K562 (cell line): ENCODE measurements at regions not wholly inside any gene's neighbourhood (a gene's known extent, or its start where the extent isn't known, plus 50 kb on each side); places are given as distances from the start of the nearest gene placed in this dataset.

ENCODE experiments used
- ATAC-seq: fragments of 200-7000 bp; cut with Tn5 transposase; 3 replicates; pipeline ENCODE4 v1.9.1; 2020; ENCODE audit warnings: moderate library complexity
- BruUV-seq: library from RNA; stranded (reverse); fragments of 400-500 nt; replicated peaks from 2 replicates; lab custom pipeline; 2021; lab: Mats Ljungman, UMichigan
- CTCF ChIA-PET: fragments of 300-600 bp; formaldehyde crosslinking; extraction: SDS; loops from one replicate; lab custom pipeline; 2021; ENCODE audit warnings: low intra/inter-chr PET ratio; lab: Yijun Ruan, JAX
- POLR2A ChIA-PET: fragments of 300-600, 350-650 bp; sonication (Branson Sonifier 250); formaldehyde crosslinking; extraction: SDS; loops from one replicate; lab custom pipeline; 2021; ENCODE audit warnings: antibody characterized with exemption, inconsistent platforms; lab: Yijun Ruan, JAX
- DNase-seq, 4 experiments: peaks; one replicate each; pipeline versions ENCODE4 v3.0.0 to v3.0.0-alpha.2; 2011 to 2018; ENCODE audit warnings: low spot score in 3 of 4, mixed read lengths in 3 of 4; ENCODE audit errors: extremely low read depth in 1 of 4
- FAIRE-seq: peaks from 2 replicates; lab custom pipeline; 2011; peaks lifted over from hg19 to GRCh38; lab: Jason Lieb, UNC
- H2AFZ ChIP-seq: 2 replicates; pipeline ENCODE4 v1.6.0; 2011; ENCODE audit warnings: low read depth, low read length, control low read depth, inconsistent platforms
- H3K27ac ChIP-seq: fragments of 200-600 bp; 3 replicates; pipeline ENCODE4 v1.8.0; 2011; ENCODE audit warnings: low read depth, mild to moderate bottlenecking, control low read depth, inconsistent platforms, low read length, moderate library complexity, mixed read lengths; ENCODE audit errors: extremely low read depth
- H3K27me3 ChIP-seq, 2 experiments: fragments of 300-600 bp in 1 of 2; 2 replicates in 1 of 2; 3 replicates in 1 of 2; pipeline versions ENCODE4 v1.6.0 to v1.8.0; 2011; ENCODE audit warnings: inconsistent platforms in 2 of 2, low read length in 2 of 2, mild to moderate bottlenecking in 1 of 2, mixed read lengths in 1 of 2, moderate library complexity in 1 of 2; ENCODE audit not compliant: control insufficient read depth in 2 of 2, insufficient read depth in 2 of 2
- H3K36me3 ChIP-seq: fragments of 300-600 bp; 3 replicates; pipeline ENCODE4 v1.8.0; 2011; ENCODE audit warnings: mild to moderate bottlenecking, low read length, inconsistent platforms; ENCODE audit not compliant: control insufficient read depth, insufficient read depth
- H3K4me1 ChIP-seq, 2 experiments: fragments of 200-600 bp in 1 of 2; replicated peaks in 1 of 2; 2 replicates in 1 of 2; 3 replicates in 1 of 2; pipeline versions ENCODE4 v1.5.1 to v1.8.0; 2011; ENCODE audit warnings: inconsistent platforms in 2 of 2, low read length in 2 of 2, mild to moderate bottlenecking in 1 of 2, mixed read lengths in 1 of 2, moderate library complexity in 1 of 2; ENCODE audit not compliant: control insufficient read depth in 2 of 2, insufficient read depth in 2 of 2
- H3K4me2 ChIP-seq: 2 replicates; pipeline ENCODE4 v1.6.1; 2011; ENCODE audit warnings: low read length, control low read depth, inconsistent platforms, mixed read lengths; ENCODE audit not compliant: insufficient read depth
- H3K4me3 ChIP-seq: fragments of 200-600 bp; sonication (generic), shearing (Covaris generic); 2 replicates; pipeline ENCODE4 v1.5.1; 2016; ENCODE audit warnings: control low read depth, inconsistent platforms
- H3K79me2 ChIP-seq: fragments of 200-600 bp; 3 replicates; pipeline ENCODE4 v1.8.0; 2011; ENCODE audit warnings: low read length, inconsistent platforms; ENCODE audit not compliant: control insufficient read depth, insufficient read depth
- H3K9ac ChIP-seq, 2 experiments: 2 replicates each; pipeline versions ENCODE4 v1.6.0 to v1.6.1; 2011; ENCODE audit warnings: low read depth in 2 of 2, low read length in 2 of 2, control low read depth in 1 of 2, inconsistent platforms in 1 of 2, mild to moderate bottlenecking in 1 of 2, mixed read lengths in 1 of 2; ENCODE audit not compliant: insufficient read depth in 1 of 2
- H3K9me1 ChIP-seq: one replicate; pipeline ENCODE4 v1.6.0; 2011; ENCODE audit warnings: inconsistent platforms, mild to moderate bottlenecking, low read length, moderate library complexity; ENCODE audit not compliant: control insufficient read depth, insufficient read depth
- H3K9me3 ChIP-seq: replicated peaks from 2 replicates; pipeline ENCODE4 v1.5.1; 2011; ENCODE audit warnings: low read depth, low read length, inconsistent platforms; ENCODE audit not compliant: control insufficient read depth, insufficient read depth
- H4K20me1 ChIP-seq: replicated peaks from 2 replicates; pipeline ENCODE4 v1.6.1; 2011; ENCODE audit warnings: low read length, inconsistent platforms, mixed read lengths; ENCODE audit not compliant: control insufficient read depth, insufficient read depth
- AFF1 ChIP-seq, 2 experiments: fragments of 450-650 bp; IDR thresholded peaks; 2 replicates each; pipeline ENCODE4 v1.6.1; 2018; ENCODE audit warnings: mild to moderate bottlenecking in 2 of 2, low read depth in 1 of 2; ENCODE audit not compliant: partially characterized antibody in 2 of 2
- ATF1 ChIP-seq, 2 experiments: fragments of 450-650 bp in 1 of 2; IDR thresholded peaks; 2 replicates each; pipeline ENCODE4 v1.6.1; 2016; ENCODE audit warnings: missing compliant biosample characterization in 1 of 2, missing genetic modification characterization in 1 of 2
- ILF3 ChIP-seq: fragments of 450-650 bp; IDR thresholded peaks from 2 replicates; pipeline ENCODE4 v1.6.1; 2018; ENCODE audit warnings: antibody characterized with exemption, mild to moderate bottlenecking, moderate library complexity, borderline replicate concordance
- KLF13 ChIP-seq: fragments of 450-650 bp; IDR thresholded peaks from 2 replicates; pipeline ENCODE4 v1.6.1; 2016; ENCODE audit warnings: missing genetic modification characterization, low read depth, mild to moderate bottlenecking, missing compliant biosample characterization, moderate library complexity, borderline replicate concordance
- KLF16 ChIP-seq: IDR thresholded peaks from 2 replicates; pipeline ENCODE4 v1.6.1; 2016; ENCODE audit warnings: antibody characterized with exemption
- L3MBTL2 ChIP-seq: fragments of 450-650 bp; IDR thresholded peaks from 2 replicates; pipeline ENCODE4 v1.6.1; 2016; ENCODE audit warnings: mild to moderate bottlenecking, moderate library complexity
- MIER1 ChIP-seq: fragments of 450-650 bp; IDR thresholded peaks from 2 replicates; pipeline ENCODE4 v1.6.1; 2016; ENCODE audit warnings: antibody characterized with exemption, mild to moderate bottlenecking, low read depth
- PPARD ChIP-seq: fragments of 250-450 bp; sonication (Bioruptor Pico); IDR thresholded peaks from 2 replicates; pipeline ENCODE4 v1.8.0; 2022; ENCODE audit warnings: inconsistent platforms, mild to moderate bottlenecking, moderate library complexity
- RAD51 ChIP-seq: fragments of 450-650 bp; IDR thresholded peaks from 2 replicates; pipeline ENCODE4 v1.7.1; 2016; ENCODE audit warnings: low read depth, mild to moderate bottlenecking, borderline replicate concordance
- RHOXF2B ChIP-seq: fragments of 250-450 bp; sonication (Bioruptor Pico); conservative IDR thresholded peaks from 2 replicates; pipeline ENCODE4 v1.5.1; 2021
- TAF1 ChIP-seq: IDR thresholded peaks from 2 replicates; pipeline ENCODE4 v1.6.1; 2011; ENCODE audit warnings: mild to moderate bottlenecking, low read length, moderate library complexity; ENCODE audit not compliant: insufficient read depth, control insufficient read depth, severe bottlenecking; ENCODE audit errors: extremely low read depth
- ZC3H11A ChIP-seq: IDR thresholded peaks from 2 replicates; pipeline ENCODE4 v1.6.1; 2012; ENCODE audit warnings: low read depth, low read length, improper control_type of control experiment
- ZNF133 ChIP-seq: fragments of 250-450 bp; sonication (Bioruptor Pico); IDR thresholded peaks from 2 replicates; pipeline ENCODE4 v1.4.0; 2020; ENCODE audit warnings: mild to moderate bottlenecking
- ZNF232 ChIP-seq: sonication (generic); formaldehyde crosslinking; IDR thresholded peaks from 2 replicates; pipeline ENCODE4 v1.8.0; 2022; ENCODE audit warnings: mild to moderate bottlenecking, missing genetic modification reagents
- ZNF41 ChIP-seq: fragments of 250-450 bp; sonication (Bioruptor Pico); conservative IDR thresholded peaks from 2 replicates; pipeline ENCODE4 v1.4.0; 2020; ENCODE audit warnings: mild to moderate bottlenecking
- ZNF764 ChIP-seq: fragments of 250-450 bp; sonication (Bioruptor Pico); IDR thresholded peaks from 2 replicates; pipeline ENCODE4 v1.4.0; 2020; ENCODE audit warnings: low read depth, mild to moderate bottlenecking, moderate library complexity
- WGBS: fragments of 100-300 bp; shearing (Covaris generic); methylation state at CpG from one replicate; pipeline ENCODE4 v1.1.6; 2016; ENCODE audit warnings: low coverage, mixed read lengths; ENCODE audit not compliant: insufficient coverage; ENCODE audit errors: missing lambda C conversion rate; 5-methylcytosine and 5-hydroxymethylcytosine counted together
- in situ Hi-C: fragments of 300-500 bp; cut with MboI; formaldehyde crosslinking; loops from 4 replicates; pipeline ENCODE4 v1.15.0; 2018; ENCODE audit warnings: inconsistent platforms, mixed read lengths
- intact Hi-C: fragments of 100-400 bp; cut with micrococcal nuclease; formaldehyde crosslinking; loops from 2 replicates; pipeline ENCODE4 v1.14.2; 2022
- TF ChIP-seq, protein P1 (sequence below): sonication (generic); formaldehyde crosslinking; IDR thresholded peaks from 2 replicates; pipeline ENCODE4 v1.8.1; 2022; ENCODE audit warnings: missing genetic modification reagents

GRCh38 chr2:40666398-40666797, 214.5 kb upstream of the SLC8A1 start:
- no TSS peak for BruUV-seq
- 0% methylated on average over 4 of the region's 4 CpGs for WGBS

More at GRCh38 chr2:40666398-40666797, 214.5 kb upstream of the SLC8A1 start:
- Histone ChIP-seq H3K27me3 (no peaks in the 10 kb centered on the region), H3K9ac (no peak overlapping the region), H3K9me1 (no peaks in the 10 kb centered on the region), H3K36me3 (no peaks in the 10 kb centered on the region), H4K20me1 (no peaks in the 10 kb centered on the region), H3K4me3 (no peak overlapping the region), H3K27ac (no peak overlapping the region), H3K9me3 (no peaks in the 10 kb centered on the region), H2AFZ (no peak overlapping the region), H3K4me1 (no peaks in the 10 kb centered on the region), H3K79me2 (no peaks in the 10 kb centered on the region), H3K4me2 (no peak overlapping the region)
- TF ChIP-seq L3MBTL2 = no peak
- TF ChIP-seq KLF13 (tag) = no peak
- no peak for TF ChIP-seq ZC3H11A
- TF ChIP-seq AFF1 (IDR thresholded peaks at IDR 0.05; ENCODE audit: low read depth in 1 of 2, partially characterized antibody in 2 of 2) = no peak
- TF ChIP-seq PPARD = no peak
- TF ChIP-seq RHOXF2B (CRISPR knock-in tag) = no peak
- TF ChIP-seq ZNF133 = no peak
- no peak for TF ChIP-seq ZNF764 (CRISPR knock-in tag)
- no peak for TF ChIP-seq ILF3
- TF ChIP-seq ATF1 (CRISPR knock-in tag; IDR thresholded peaks at IDR 0.05) = no peak
- no peak for TF ChIP-seq ATF1 (tag; IDR thresholded peaks at IDR 0.05)
- no peak for TF ChIP-seq KLF16
- TF ChIP-seq, protein P1, sequence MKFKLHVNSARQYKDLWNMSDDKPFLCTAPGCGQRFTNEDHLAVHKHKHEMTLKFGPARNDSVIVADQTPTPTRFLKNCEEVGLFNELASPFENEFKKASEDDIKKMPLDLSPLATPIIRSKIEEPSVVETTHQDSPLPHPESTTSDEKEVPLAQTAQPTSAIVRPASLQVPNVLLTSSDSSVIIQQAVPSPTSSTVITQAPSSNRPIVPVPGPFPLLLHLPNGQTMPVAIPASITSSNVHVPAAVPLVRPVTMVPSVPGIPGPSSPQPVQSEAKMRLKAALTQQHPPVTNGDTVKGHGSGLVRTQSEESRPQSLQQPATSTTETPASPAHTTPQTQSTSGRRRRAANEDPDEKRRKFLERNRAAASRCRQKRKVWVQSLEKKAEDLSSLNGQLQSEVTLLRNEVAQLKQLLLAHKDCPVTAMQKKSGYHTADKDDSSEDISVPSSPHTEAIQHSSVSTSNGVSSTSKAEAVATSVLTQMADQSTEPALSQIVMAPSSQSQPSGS (CRISPR knock-in tag) = no peak
- TF ChIP-seq ZNF41 (CRISPR knock-in tag) = no peak
- no peak for TF ChIP-seq RAD51
- no peak for TF ChIP-seq MIER1
- TF ChIP-seq TAF1 = no peak
- no peak for TF ChIP-seq ZNF232
- ATAC-seq (no peak), FAIRE-seq (no peak), DNase-seq (no peak)
- ChIA-PET CTCF (no interaction called here), POLR2A (no interaction called here)
- in situ Hi-C loops = no loop called here
- intact Hi-C loops = no loop called here
